Kidney epithelial cell (primary cell): ENCODE measurements at regions not wholly inside any gene's neighbourhood (a gene's known extent, or its start where the extent isn't known, plus 50 kb on each side); places are given as distances from the start of the nearest gene placed in this dataset.

Experiments
- DNase-seq: peaks from one replicate; pipeline ENCODE4 v3.0.0-alpha.2; 2010; ENCODE audit warnings: low read depth
- H3K27me3 ChIP-seq: 2 replicates; pipeline ENCODE4 v1.6.0; 2011; ENCODE audit warnings: low read length; ENCODE audit not compliant: control insufficient read depth, insufficient read depth
- H3K36me3 ChIP-seq: 2 replicates; pipeline ENCODE4 v1.5.1; 2011; ENCODE audit warnings: low read length; ENCODE audit not compliant: control insufficient read depth, insufficient read depth
- H3K4me3 ChIP-seq: 2 replicates; pipeline ENCODE4 v1.5.1; 2011; ENCODE audit warnings: low read depth, mild to moderate bottlenecking, control low read depth, low read length
- TF ChIP-seq, protein P1 (sequence below): IDR thresholded peaks from 2 replicates; pipeline ENCODE4 v1.5.1; 2011; ENCODE audit warnings: mild to moderate bottlenecking, moderate library complexity, low read length, control low read depth, inconsistent platforms; ENCODE audit not compliant: insufficient read depth, poor library complexity, severe bottlenecking

DNA sequence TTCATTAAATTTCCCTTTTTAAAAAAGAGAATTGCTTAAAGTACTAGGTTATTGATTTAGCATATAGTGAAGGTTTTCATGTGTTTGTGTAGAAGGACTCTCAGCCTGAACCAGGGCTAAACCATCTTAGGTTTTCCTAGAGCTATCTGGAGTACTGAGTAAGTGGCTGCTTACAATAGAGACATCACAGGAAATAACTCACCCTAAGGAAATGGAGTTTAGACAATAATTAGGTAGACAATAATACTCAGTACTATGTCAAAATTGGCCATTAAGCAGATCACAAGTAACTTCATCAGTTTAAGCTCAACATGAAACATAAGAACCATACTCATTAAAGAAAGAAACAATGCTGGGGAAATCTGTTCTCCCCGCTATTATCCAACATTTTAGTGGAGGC is 240.0 kb downstream of the RND3 start:
- Histone ChIP-seq H3K27me3 (no peaks in the 10 kb centered on the region), H3K36me3 (no peaks in the 10 kb centered on the region), H3K4me3 (no peak overlapping the region)
- no peak for DNase-seq
- TF ChIP-seq, protein P1, sequence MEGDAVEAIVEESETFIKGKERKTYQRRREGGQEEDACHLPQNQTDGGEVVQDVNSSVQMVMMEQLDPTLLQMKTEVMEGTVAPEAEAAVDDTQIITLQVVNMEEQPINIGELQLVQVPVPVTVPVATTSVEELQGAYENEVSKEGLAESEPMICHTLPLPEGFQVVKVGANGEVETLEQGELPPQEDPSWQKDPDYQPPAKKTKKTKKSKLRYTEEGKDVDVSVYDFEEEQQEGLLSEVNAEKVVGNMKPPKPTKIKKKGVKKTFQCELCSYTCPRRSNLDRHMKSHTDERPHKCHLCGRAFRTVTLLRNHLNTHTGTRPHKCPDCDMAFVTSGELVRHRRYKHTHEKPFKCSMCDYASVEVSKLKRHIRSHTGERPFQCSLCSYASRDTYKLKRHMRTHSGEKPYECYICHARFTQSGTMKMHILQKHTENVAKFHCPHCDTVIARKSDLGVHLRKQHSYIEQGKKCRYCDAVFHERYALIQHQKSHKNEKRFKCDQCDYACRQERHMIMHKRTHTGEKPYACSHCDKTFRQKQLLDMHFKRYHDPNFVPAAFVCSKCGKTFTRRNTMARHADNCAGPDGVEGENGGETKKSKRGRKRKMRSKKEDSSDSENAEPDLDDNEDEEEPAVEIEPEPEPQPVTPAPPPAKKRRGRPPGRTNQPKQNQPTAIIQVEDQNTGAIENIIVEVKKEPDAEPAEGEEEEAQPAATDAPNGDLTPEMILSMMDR, result no peak

DNA sequence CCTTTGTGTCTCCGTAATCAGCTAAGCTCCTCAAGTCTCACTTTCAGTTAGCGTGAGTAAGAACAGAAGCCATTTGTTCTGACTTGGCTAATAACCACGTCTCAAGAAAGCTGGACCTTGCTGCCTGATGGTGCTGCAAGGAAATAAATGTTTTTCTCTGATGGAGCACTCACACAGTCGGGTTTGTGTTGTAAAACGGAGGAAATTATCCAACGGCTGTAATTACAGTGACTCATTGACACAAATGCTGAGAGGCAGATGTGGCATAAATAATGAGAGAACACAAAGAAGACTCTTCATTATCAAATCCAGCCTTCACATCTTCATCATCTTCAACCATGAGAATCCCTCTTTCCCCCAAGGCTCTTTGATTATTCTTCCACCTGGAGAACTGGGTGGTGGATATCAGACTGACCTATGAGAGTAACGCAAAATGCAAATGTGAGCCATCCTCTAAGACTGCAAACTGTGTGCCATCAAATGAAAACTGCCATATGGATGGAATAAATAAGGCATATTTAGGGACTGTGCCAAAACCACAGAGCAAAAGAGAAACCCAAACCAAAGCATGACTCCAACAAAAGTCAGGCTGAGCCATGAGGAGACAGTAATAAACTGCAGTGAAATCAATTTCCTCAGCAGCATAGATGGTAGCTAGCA is 252.6 kb downstream of the RND3 start:
- DNase-seq, result no peak
- H3K4me3 ChIP-seq, result no peak overlapping the region

DNA sequence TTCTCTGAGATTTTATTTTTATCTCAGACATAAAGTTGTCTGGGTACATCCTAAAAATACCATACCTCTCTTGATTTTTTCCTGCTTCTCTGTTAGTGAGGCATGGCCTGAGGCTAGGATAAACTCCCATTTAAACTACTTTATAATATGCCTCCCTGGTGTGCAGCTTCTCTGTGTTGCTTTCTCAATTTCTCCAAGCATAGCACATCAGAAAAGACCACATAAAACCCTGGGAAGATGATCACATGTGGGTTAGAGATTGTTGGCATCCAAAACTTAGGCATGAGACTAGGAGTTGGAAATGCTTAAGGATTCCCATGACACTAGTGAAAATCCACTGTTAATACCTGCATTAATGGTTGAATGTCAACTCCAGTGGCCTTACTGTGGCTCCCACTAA is 254.6 kb downstream of the RND3 start:
- TF ChIP-seq, protein P1, result no peak
- Histone ChIP-seq H3K4me3 (no peak overlapping the region), H3K36me3 (no peaks in the 10 kb centered on the region), H3K27me3 (no peaks in the 10 kb centered on the region)
- no peak for DNase-seq

More for the DNA sequence above, 252.6 kb downstream of the RND3 start:
- TF ChIP-seq, protein P1, result no peak
- Histone ChIP-seq H3K27me3 (no peaks in the 10 kb centered on the region), H3K36me3 (no peaks in the 10 kb centered on the region)

DNA sequence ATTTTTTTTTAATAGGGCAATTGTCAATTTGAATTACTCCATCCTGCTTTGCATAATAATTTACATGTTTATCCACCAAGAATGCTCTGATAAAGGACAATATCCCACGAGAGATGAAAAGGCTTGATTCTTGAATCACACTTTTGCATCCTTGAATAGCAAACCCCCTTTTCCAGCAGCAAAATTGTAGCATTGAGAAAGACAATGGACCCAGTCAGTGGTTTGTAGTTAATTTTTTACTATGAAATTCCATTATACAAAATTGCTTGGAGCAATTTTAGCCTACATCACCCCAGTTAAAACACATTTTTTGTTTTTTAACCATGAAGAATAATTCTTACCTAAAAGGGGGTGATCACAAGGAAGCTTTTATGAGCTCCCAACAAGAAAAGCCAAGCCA is 255.1 kb downstream of the RND3 start:
- DNase-seq, result no peak
- H3K4me3 ChIP-seq, result no peak overlapping the region
- TF ChIP-seq, protein P1, result no peak
- no peaks in the 10 kb centered on the region for H3K27me3 ChIP-seq
- H3K36me3 ChIP-seq, result no peaks in the 10 kb centered on the region

DNA sequence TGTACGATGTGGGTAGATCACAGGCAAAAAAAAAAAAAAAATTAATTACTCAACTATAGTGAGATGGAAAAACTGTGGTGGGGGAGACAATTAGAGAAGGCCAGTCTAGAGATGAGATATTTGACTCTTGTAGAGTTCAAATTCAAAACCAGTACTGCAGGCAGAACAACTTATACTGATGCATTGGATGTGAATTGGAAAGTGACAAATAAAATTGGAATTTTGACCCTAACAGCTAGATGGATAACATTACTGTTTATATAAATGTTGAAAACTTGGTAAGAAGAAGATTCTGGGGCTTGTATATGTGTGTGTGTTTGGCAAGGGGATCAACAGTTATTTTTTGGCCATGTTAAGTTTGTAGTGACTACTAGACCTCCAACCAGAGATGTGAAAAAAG is 256.9 kb downstream of the RND3 start:
- TF ChIP-seq, protein P1, result no peak
- Histone ChIP-seq H3K27me3 (no peaks in the 10 kb centered on the region), H3K36me3 (no peaks in the 10 kb centered on the region), H3K4me3 (no peak overlapping the region)
- DNase-seq, result no peak

DNA sequence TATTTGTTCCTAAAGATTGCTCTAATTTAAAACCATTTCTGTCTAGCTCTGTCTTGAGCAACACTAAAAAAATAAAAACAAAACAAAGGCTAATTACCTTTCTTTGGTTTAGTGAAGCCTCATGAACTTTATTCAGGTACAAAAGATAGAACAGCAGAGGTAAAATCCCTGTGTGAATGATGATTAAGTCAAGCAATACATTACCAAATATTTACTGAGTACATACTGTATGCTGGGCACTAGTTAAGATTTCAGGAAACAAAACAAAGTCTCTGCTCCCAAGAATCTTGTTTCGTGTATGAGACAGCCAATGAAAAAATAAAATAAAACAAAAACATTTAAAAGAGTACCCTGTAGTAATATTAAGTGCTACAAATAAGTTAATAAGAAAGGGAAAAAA is 257.5 kb downstream of the RND3 start:
- H3K4me3 ChIP-seq, result no peak overlapping the region
- TF ChIP-seq, protein P1, result no peak
- no peaks in the 10 kb centered on the region for H3K27me3 ChIP-seq
- H3K36me3 ChIP-seq, result no peaks in the 10 kb centered on the region
- no peak for DNase-seq
